Colonic mucosa (tissue), 4 donors: ENCODE measurements at regions not wholly inside any gene's neighbourhood (a gene's known extent, or its start where the extent isn't known, plus 50 kb on each side); places are given as distances from the start of the nearest gene placed in this dataset.

ENCODE experiments used
- DNase-seq: peaks from one replicate; pipeline ENCODE4 v3.0.0-alpha.2; 2020
- H3K27ac ChIP-seq: fragments of 200-600 bp; one replicate; pipeline ENCODE4 v1.8.0; 2021
- H3K27me3 ChIP-seq: fragments of 200-600 bp; one replicate; pipeline ENCODE4 v1.8.0; 2021
- H3K36me3 ChIP-seq: fragments of 200-600 bp; one replicate; pipeline ENCODE4 v1.8.0; 2021
- H3K4me1 ChIP-seq: fragments of 200-600 bp; one replicate; pipeline ENCODE4 v1.8.0; 2021; ENCODE audit warnings: mild to moderate bottlenecking
- H3K4me3 ChIP-seq: fragments of 200-600 bp; one replicate; pipeline ENCODE4 v1.8.0; 2021
- H3K9ac ChIP-seq, 2 donors: one replicate each; pipeline ENCODE4 v1.7.0; 2013; ENCODE audit warnings: control low read depth in 2 of 2, low read depth in 2 of 2, low read length in 2 of 2
- H3K9me3 ChIP-seq: fragments of 200-600 bp; one replicate; pipeline ENCODE4 v1.8.0; 2021
- CTCF ChIP-seq: fragments of 200-600 bp; IDR thresholded peaks from one replicate; pipeline ENCODE4 v1.8.0; 2022; ENCODE audit warnings: antibody characterized with exemption, mild to moderate bottlenecking
- intact Hi-C: fragments of 100-400 bp; cut with DNase I; formaldehyde crosslinking; loops from one replicate; pipeline ENCODE4 v1.14.1; 2022
- donor health status: healthy.
- donor health status: DM: no; HTN: no; CAD: no.
- donor health status: DM: no; HTN: no; CAD: no.

- Histone ChIP-seq H3K9me3 (no peaks in the 10 kb centered on the region), H3K4me3 (no peak overlapping the region), H3K36me3 (no peaks in the 10 kb centered on the region), H3K9ac (no peak overlapping the region), H3K27me3 (no peaks in the 10 kb centered on the region), H3K27ac (no peak overlapping the region), H3K4me1 (no peaks in the 10 kb centered on the region)
- no peak for TF ChIP-seq CTCF
- no peak for DNase-seq
- intact Hi-C loops, result no loop called here
These were observed 254.2 kb upstream of the SLC24A2 start for GRCh38 chr9:20043035-20043434.

GRCh38 chr9:20042128-20042711, 253.4 kb upstream of the SLC24A2 start:
- Histone ChIP-seq H3K27me3 (no peaks in the 10 kb centered on the region), H3K4me1 (no peaks in the 10 kb centered on the region), H3K36me3 (no peaks in the 10 kb centered on the region), H3K9me3 (no peaks in the 10 kb centered on the region), H3K27ac (no peak overlapping the region), H3K4me3 (no peak overlapping the region), H3K9ac (no peak overlapping the region)
- intact Hi-C loops, result no loop called here
- DNase-seq, result no peak
- TF ChIP-seq CTCF, result no peak

GRCh38 chr9:20041697-20042081, 252.9 kb upstream of the SLC24A2 start:
- DNase-seq, result no peak
- Histone ChIP-seq H3K36me3 (no peaks in the 10 kb centered on the region), H3K9me3 (no peaks in the 10 kb centered on the region), H3K27me3 (no peaks in the 10 kb centered on the region), H3K9ac (no peak overlapping the region), H3K27ac (no peak overlapping the region), H3K4me3 (no peak overlapping the region), H3K4me1 (no peaks in the 10 kb centered on the region)
- TF ChIP-seq CTCF, result no peak
- intact Hi-C loops, result no loop called here

GRCh38 chr9:20040991-20041696, 252.3 kb upstream of the SLC24A2 start:
- no peak overlapping the region for H3K27ac ChIP-seq
- H3K36me3 ChIP-seq, result no peaks in the 10 kb centered on the region
- no peaks in the 10 kb centered on the region for H3K4me1 ChIP-seq
- no peak overlapping the region for H3K9ac ChIP-seq
- no peak overlapping the region for H3K4me3 ChIP-seq
- H3K27me3 ChIP-seq, result no peaks in the 10 kb centered on the region
- no peaks in the 10 kb centered on the region for H3K9me3 ChIP-seq
- TF ChIP-seq CTCF, result no peak
- DNase-seq, result no peak
- intact Hi-C loops, result no loop called here

GRCh38 chr9:20037699-20038098, 248.9 kb upstream of the SLC24A2 start:
- Histone ChIP-seq H3K4me3 (no peak overlapping the region), H3K27ac (no peak overlapping the region), H3K36me3 (no peaks in the 10 kb centered on the region), H3K9me3 (no peaks in the 10 kb centered on the region), H3K4me1 (no peaks in the 10 kb centered on the region), H3K27me3 (no peaks in the 10 kb centered on the region), H3K9ac (no peak overlapping the region)
- intact Hi-C loops, result no loop called here
- no peak for DNase-seq
- no peak for TF ChIP-seq CTCF
